Gastrocnemius medialis (tissue), 4 donors: ENCODE measurements at regions not wholly inside any gene's neighbourhood (a gene's known extent, or its start where the extent isn't known, plus 50 kb on each side); places are given as distances from the start of the nearest gene placed in this dataset.

Experiments used
- CTCF ChIP-seq, 5 experiments: fragments of 450-650 bp in 3 of 5; fragments of 200-600 bp in 2 of 5; sonication (generic) in 2 of 5; IDR thresholded peaks in 4 of 5; conservative IDR thresholded peaks in 1 of 5; 1 replicate in 4 of 5; 2 replicates in 1 of 5; pipeline ENCODE4 v1.5.1; 2016 to 2019; ENCODE audit warnings: antibody characterized with exemption in 5 of 5, mild to moderate bottlenecking in 3 of 5, moderate library complexity in 3 of 5
- POLR2A ChIP-seq, 2 donors: fragments of 450-650 bp; IDR thresholded peaks; one replicate each; pipeline ENCODE4 v1.6.1; 2017; ENCODE audit warnings: antibody characterized with exemption in 2 of 2, mild to moderate bottlenecking in 2 of 2, moderate library complexity in 2 of 2

DNA sequence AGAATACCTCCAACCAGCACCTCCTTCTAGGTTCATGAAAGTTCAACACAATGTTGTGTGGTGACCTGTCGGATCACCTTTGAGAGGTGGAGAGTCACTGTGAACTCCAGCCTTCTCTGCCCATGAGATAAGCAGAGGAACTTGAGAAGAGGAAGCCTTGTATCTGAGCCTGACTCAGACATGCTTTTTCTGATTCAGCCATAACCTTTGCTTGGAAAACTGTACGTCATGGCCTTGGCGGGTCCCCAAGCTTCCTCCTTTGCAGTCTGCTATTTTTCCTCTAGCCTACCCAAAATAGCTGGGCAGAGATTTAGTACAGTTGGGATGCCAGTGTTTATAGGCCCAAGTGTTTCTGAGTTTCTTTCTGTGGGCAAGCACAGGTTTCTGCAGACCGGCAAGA, 274.7 kb downstream of the CETN3 start:
- TF ChIP-seq CTCF (IDR thresholded peaks at IDR 0.05 in 4 of 5, conservative IDR thresholded peaks at IDR 0.05 in 1 of 5) (no peak), POLR2A (IDR thresholded peaks at IDR 0.05) (no peak)
